ENCODE measurements at regions not wholly inside any gene's neighbourhood (a gene's known extent, or its start where the extent isn't known, plus 50 kb on each side); places are given as distances from the start of the nearest gene placed in this dataset.
"Not testable (repeated sequence)": the region's sequence is repeated elsewhere in the genome, so short reads cannot be mapped to it uniquely, and the experiment has no call there.

- TF ChIP-seq, protein P1, sequence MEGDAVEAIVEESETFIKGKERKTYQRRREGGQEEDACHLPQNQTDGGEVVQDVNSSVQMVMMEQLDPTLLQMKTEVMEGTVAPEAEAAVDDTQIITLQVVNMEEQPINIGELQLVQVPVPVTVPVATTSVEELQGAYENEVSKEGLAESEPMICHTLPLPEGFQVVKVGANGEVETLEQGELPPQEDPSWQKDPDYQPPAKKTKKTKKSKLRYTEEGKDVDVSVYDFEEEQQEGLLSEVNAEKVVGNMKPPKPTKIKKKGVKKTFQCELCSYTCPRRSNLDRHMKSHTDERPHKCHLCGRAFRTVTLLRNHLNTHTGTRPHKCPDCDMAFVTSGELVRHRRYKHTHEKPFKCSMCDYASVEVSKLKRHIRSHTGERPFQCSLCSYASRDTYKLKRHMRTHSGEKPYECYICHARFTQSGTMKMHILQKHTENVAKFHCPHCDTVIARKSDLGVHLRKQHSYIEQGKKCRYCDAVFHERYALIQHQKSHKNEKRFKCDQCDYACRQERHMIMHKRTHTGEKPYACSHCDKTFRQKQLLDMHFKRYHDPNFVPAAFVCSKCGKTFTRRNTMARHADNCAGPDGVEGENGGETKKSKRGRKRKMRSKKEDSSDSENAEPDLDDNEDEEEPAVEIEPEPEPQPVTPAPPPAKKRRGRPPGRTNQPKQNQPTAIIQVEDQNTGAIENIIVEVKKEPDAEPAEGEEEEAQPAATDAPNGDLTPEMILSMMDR (IDR thresholded peaks at IDR 0.05): no peak
- Histone ChIP-seq H3K36me3 (no peaks in the 10 kb centered on the region), H3K4me1 (peaks cover 2 to 10% (median 7%) of the 10 kb centered on the region in 3 donors), H3K9me3 (no peaks in the 10 kb centered on the region), H3K27ac (no peak overlapping the region), H3K27me3 (no peaks in the 10 kb centered on the region), H3K4me3 (no peak overlapping the region)
- FAIRE-seq: no peak
- intact Hi-C loops (cut with DNase I): loop anchor here in 1 of 3 donors (10.0 kb wide), 1 partner anchor 76 kb away; no protein-coding TSS in a partner anchor
- WGBS, 2 donors: 69 to 84% methylated on average over 1 of the region's 1 CpG
- no peak for DNase-seq
- no peak for ATAC-seq
These were observed 59.7 kb upstream of the PTPN1 start for GRCh38 chr20:50450493-50450826.

GRCh38 chr20:50450881-50451752 lies 59.1 kb upstream of the PTPN1 start:
- 65 to 81% methylated on average over 19 of the region's 19 CpGs for WGBS, 2 donors
- ATAC-seq: peak in 1 of 4 donors; percentile 24
- peaks cover 7 to 16% (median 7%) of the 10 kb centered on the region in 3 donors for H3K4me1 ChIP-seq
- H3K9me3 ChIP-seq: no peaks in the 10 kb centered on the region
- no peaks in the 10 kb centered on the region for H3K27me3 ChIP-seq
- no peak for FAIRE-seq
- DNase-seq: no peak
- no peak overlapping the region for H3K4me3 ChIP-seq
- no peak overlapping the region for H3K27ac ChIP-seq
- TF ChIP-seq, protein P1 (IDR thresholded peaks at IDR 0.05): no peak
- intact Hi-C loops (cut with DNase I): loop anchor here in 1 of 3 donors (10.0 kb wide), 1 partner anchor 76 kb away; no protein-coding TSS in a partner anchor
- H3K36me3 ChIP-seq: no peaks in the 10 kb centered on the region

- not testable (repeated sequence) for DNase-seq, FAIRE-seq, H3K9me3 ChIP-seq, H3K36me3 ChIP-seq, H3K4me3 ChIP-seq, ATAC-seq, H3K27ac ChIP-seq, H3K27me3 ChIP-seq
- WGBS, 2 donors: 75 to 84% methylated on average over 9 of the region's 9 CpGs
- intact Hi-C loops (cut with DNase I): loop anchor here in 1 of 3 donors (10.0 kb wide), 1 partner anchor 77 kb away; no protein-coding TSS in a partner anchor
- H3K4me1 ChIP-seq: peaks cover 2 to 15% (median 7%) of the 10 kb centered on the region in 3 donors
These were observed 58.3 kb upstream of the PTPN1 start for GRCh38 chr20:50451792-50452425.

- H3K27me3 ChIP-seq: no peaks in the 10 kb centered on the region
- no peak for FAIRE-seq
- peaks cover 0 to 15% (median 7%) of the 10 kb centered on the region in 3 donors for H3K4me1 ChIP-seq
- H3K27ac ChIP-seq: no peak overlapping the region
- intact Hi-C loops (cut with DNase I): loop anchor here in 1 of 3 donors (10.0 kb wide), 1 partner anchor 79 kb away; no protein-coding TSS in a partner anchor
- H3K4me3 ChIP-seq: no peak overlapping the region
- no peak for DNase-seq
- 72 to 77% methylated on average over 6 of the region's 6 CpGs for WGBS, 2 donors
- H3K36me3 ChIP-seq: no peaks in the 10 kb centered on the region
- TF ChIP-seq, protein P1 (IDR thresholded peaks at IDR 0.05): no peak
- ATAC-seq: no peak
- no peaks in the 10 kb centered on the region for H3K9me3 ChIP-seq
These were observed 56.5 kb upstream of the PTPN1 start for GRCh38 chr20:50453533-50454244.

DNA sequence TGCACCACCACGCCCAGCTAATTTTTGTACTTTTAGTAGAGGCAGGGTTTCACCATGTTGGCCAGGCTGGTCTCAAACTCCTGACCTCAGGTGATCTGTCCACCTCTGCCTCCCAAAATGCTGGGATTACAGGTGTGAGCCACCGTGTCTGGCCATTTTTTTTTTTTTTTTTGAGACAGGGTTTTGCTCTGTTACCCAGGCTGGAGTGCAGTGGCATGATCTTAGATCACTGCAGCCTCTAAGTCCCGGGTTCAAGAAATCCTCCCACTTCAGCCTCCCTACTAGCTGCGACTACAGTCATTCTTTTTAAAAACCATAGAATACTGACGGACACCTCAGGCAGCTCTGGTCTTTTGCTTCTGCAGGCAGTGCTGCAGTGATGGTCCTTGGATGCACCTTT lies 54.9 kb upstream of the PTPN1 start:
- not testable (repeated sequence) for ATAC-seq, FAIRE-seq, H3K4me3 ChIP-seq, DNase-seq, H3K36me3 ChIP-seq, H3K9me3 ChIP-seq, H3K27ac ChIP-seq, H3K27me3 ChIP-seq
- WGBS, 2 donors: 77 to 80% methylated on average over 5 of the region's 5 CpGs
- H3K4me1 ChIP-seq: peaks cover 0 to 19% (median 7%) of the 10 kb centered on the region in 3 donors
- intact Hi-C loops (cut with DNase I): loop anchor here in 1 of 3 donors (10.0 kb wide), 1 partner anchor 80 kb away; no protein-coding TSS in a partner anchor

All from pancreas (tissue), 10 donors.